ENCODE measurements at regions not wholly inside any gene's neighbourhood (a gene's known extent, or its start where the extent isn't known, plus 50 kb on each side); places are given as distances from the start of the nearest gene placed in this dataset.

DNA sequence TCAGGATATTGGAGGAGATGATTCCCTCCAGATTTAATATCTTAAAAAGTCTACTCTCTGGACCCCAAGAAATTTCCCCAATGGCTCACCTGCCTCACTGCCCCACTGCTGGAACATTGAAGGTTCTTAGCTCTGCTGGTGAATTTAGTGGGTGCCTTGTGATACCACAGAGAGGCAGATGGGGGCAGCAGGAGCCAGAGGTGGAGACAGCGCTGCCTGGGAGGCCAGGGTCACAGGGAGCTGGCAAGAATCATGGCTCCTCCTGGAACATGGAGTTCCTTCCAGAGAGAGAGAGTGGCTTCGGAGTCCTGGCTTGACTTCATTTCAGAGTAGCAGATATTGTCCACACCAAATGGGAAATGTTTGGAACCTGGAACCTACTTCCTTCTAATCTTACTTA, 263.5 kb upstream of the CFAP20DC start:
- no peak for DNase-seq (ENCODE audit: low read depth in 4 of 4, low spot score in 3 of 4)

DNA sequence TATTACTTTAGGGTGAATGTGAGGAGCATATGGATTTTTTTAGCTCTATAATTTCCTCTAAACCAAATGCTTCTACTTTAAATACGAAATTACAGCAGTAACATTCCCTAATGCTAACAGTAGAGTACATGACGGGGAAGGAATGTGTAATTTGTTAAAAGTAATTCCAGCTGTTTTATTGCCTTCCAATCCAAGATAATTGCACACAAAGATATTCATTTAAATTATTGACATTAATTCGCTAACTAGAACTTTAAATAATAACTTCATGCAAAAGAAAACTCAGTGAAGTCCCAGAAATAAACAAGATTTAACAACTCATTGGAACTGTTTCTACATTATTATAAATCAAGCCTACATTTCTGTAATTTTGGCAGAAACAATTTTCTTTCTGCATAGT, 261.4 kb upstream of the CFAP20DC start:
- DNase-seq (ENCODE audit: low read depth in 4 of 4, low spot score in 3 of 4), result no peak

DNA sequence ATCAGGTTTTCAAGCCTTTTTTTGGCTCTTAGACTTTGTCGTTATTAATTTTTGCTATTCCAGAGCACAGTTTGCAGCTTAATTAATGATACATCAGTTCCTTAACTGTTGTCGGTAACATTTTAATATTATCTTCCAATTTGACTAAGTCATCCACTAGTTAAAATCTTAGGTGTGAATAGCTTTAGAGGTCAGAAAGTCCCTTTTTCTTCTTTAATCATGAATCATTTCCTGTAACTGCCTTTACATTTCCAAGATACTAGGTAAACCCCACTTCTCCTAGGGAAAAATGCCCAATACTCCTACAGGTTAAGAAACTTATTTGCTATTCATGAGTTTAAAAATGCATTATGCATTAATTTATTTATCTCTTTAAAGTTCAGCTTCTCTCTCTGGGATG, 260.9 kb upstream of the CFAP20DC start:
- no peak for DNase-seq (ENCODE audit: low read depth in 4 of 4, low spot score in 3 of 4)

DNA sequence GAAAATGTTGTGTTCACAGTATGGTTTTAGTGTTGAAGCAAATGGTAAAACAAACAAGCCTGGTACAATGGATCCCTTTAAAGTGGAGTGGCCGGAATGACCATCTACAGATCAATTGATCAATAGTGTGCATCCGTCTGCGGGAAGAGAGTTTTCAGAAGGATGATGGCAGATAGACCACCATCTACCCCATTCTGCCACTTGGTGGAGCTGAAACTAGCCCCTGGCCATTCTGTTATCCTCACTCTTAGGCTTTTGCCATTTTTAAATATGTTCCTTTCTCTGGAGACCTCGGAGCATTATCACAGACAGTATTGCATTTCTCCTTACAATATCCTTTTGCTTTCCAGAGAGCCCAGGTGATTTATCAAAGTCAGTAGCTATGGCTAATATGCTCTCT, 258.9 kb upstream of the CFAP20DC start:
- DNase-seq (ENCODE audit: low read depth in 4 of 4, low spot score in 3 of 4), result no peak

DNA sequence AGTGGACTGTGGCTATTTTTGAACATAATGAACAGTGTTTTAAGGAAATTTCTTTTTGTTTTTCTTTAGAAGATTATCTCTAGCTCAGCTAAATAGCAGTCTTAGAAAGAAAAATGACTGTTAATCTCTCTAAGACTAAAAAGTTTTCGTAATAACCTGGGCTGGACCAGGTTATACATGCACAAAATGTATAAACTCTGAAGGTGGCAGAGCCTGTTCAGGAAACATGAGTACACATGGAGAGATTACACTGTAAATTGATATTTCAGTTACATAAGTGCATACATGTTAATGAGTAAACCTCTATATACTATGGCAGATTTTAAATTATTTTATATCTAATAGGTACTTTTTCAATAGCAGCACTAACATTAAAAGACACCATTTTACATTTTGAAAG, 258.2 kb upstream of the CFAP20DC start:
- DNase-seq (ENCODE audit: low read depth in 4 of 4, low spot score in 3 of 4), result no peak

DNA sequence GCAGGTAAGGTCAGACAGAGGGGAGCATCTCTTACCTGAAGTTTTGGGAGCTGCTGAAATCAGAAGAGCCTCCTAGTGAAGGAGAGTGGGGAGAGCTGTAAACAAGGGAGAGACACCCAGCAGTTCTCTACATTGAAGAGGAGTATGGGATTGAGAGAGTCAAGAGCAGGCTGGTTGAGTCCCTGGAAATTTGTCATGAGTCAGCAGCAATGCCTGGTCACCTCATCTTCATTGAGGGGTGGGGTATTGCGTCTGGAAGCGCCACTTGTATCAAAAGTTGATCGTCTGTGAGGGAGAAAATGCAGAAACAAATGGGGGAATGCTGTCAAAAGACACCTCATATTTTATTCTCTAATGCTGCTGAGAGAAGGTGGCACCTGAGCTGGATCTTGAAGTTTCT, 256.6 kb upstream of the CFAP20DC start:
- no peak for DNase-seq (ENCODE audit: low read depth in 4 of 4, low spot score in 3 of 4)

DNA sequence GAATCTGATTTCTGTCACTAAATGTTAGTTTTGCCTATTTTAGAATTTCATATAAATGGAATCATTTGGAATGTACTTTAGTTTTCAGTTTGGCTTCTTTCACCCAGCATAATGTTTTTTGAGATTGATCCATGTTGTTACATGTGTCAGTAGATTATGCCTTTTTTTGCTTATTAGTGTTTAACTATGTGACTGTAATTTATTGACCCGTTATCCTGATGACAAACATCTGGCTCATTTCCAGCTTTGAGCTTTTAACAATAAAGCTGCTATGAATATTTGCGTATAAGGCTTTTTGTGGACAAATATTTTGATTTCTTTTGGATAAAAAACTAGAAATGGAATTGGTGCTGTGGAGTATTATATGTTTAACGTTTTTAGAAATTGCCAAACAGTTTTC, 254.5 kb upstream of the CFAP20DC start:
- no peak for DNase-seq (ENCODE audit: low read depth in 4 of 4, low spot score in 3 of 4)

DNA sequence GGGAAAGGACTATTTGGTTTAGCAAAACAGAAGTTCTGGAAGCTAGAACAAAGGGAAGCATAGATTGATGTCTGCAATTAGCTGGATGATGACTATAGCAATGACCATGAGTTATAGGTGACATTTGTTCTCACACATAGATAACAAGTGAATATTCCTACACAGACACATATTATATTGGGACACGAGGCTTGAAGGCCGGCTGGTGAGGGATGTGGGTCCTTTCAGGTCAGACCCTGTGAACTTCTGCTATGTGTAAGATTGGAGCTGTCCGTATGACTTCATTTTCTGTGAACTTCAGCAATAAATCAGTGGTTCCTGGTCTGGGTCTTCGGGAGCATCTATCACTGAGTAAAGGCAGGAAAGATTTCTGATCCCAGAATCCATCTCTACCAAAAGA, 253.6 kb upstream of the CFAP20DC start:
- no peak for DNase-seq (ENCODE audit: low read depth in 4 of 4, low spot score in 3 of 4)

DNA sequence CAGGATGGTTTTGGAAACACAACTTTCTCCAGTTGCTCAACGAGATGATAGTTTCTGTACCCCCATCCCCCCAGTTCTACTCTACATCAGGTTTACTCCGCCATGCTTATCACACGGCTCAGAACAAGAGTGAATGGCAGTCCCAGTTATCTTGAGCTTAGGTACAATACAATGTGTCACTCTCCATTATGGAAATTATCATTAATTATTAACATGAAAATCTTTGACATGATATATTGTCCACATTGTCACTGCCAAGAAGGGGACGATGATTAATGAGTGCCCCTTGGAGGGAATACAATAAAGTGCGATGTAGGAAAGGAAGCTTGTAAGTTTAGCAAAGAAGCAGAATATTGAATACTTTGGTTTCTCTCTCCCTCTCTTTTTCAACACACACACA, 252.6 kb upstream of the CFAP20DC start:
- no peak for DNase-seq (ENCODE audit: low read depth in 4 of 4, low spot score in 3 of 4)

DNA sequence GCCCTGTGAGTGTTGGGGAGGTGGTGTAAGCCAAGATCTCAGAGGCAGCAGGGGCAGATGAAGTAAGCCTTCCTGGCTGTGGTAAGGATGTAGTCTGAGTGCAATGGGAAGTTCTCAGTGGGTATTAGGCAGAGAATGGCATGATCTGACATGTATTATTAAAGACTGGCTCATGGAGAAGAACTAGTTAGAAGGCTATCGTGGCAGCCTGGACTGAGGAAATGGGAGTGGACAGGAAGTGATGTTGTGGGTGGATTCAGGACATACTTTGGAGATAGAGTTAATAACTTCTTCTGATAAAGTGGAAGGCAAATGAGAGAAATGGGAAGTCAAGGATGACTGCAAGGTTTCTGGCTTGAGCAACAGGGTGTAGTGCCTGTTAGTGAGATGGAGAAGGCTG, 250.9 kb upstream of the CFAP20DC start:
- DNase-seq (ENCODE audit: low read depth in 4 of 4, low spot score in 3 of 4), result no peak

DNA sequence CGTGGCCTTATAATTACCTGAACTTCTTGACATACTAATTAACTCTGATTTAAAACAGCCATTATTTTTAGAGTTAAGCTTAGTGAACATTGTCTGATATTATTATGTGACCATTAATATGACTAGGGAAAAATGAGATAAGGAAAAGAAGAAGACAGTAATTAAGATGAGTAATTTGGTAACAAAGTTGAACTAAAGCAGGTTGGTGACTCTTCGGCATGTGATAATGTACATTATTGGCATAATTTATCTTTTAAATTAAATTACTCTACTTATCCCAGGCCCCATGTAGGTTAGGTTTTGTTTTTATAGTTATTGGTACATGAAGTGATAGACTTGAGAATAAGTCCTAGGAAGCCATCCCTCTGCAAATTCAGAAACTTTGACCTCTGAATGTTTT, 249.7 kb upstream of the CFAP20DC start:
- no peak for DNase-seq (ENCODE audit: low read depth in 4 of 4, low spot score in 3 of 4)

DNA sequence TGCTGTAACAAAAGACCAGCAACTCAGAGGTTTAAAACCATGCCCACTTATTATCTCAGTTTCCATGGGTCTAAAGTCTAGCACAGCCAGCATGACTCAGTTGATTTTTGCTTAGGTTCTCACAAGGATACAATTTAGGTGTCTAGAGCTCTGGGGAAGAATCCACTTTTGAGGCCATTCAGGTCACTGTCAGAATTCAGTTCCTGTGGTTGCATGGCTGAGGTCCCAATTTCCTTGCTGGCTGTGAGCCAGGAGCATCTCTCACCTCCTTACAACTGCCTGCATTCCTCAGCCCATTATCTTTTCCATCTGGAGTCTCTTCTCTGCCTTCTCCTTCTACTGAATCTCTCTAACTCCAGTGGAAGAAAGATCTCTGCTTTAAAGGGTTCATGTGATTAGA, 240.5 kb upstream of the CFAP20DC start:
- DNase-seq (ENCODE audit: low read depth in 4 of 4, low spot score in 3 of 4), result no peak

DNA sequence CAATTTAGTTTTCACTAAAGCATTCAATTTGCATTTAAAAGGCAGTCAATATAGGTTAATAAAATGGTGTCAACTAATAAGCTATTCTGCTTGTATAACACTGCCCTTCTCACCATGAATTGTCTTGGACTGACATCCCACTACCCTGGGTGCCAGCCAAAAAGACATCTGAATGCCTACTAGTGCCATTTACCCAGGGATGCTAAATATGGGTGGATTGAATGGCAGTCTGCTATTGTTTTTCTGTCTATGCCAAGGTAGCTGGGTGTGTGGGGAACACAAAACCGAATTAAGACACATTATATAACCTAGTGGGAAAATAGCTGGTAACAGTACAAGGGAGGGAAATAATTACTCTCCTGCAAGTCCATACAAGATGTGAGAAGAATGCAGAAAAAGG, 240.0 kb upstream of the CFAP20DC start:
- DNase-seq (ENCODE audit: low read depth in 4 of 4, low spot score in 3 of 4), result no peak

DNA sequence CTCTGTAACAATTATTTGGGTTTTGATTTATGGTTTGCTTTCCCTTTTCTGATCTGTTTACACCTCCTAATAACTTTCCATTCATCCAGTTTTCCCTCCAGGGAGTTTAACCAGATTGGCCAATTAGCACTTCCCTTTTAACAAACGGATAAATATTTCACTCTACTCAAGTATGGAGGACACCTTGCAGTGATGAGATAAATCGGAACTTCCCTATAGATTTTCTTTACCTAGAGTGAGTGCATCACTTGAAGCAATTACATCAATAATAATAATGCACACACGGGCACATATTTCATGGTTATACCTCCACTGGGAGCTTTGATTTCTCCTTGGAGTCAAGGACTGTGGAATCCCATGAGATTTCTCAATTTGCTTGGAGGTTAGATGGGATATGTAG, 239.1 kb upstream of the CFAP20DC start:
- no peak for DNase-seq (ENCODE audit: low read depth in 4 of 4, low spot score in 3 of 4)

DNA sequence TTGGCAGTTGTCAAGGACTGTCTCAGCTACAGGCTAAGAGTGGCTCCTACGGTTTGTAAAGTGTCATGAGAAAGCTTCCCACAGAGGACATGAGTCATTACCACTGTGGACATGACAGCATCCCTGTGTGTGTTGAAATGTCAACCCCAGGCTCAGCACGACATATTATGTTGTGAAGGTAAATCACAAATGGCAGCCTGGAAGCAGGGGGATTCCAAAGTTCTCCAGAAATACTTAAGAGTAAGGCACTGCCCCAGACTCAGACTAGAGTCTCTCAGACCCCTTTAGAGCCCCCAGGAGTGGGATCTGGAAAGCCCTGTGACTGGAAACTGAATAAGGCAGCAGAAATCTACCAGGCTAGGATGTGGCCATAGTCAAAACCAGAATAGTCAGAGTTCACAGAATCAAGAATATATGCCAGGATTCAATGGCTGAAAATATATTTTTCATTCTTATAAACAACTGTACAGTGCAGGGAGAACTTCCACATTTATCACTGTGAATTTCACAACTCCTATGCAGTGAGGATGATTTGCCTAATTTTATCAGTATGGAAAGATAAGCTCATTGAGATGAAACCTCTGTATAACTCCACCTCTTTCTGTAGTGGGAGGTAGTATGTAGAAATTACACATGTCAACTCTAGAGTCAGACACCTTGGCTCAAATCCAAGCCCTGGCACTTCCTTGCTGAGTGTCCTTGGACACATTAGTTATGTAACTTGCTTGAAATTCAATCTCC, 237.1 kb upstream of the CFAP20DC start:
- DNase-seq (ENCODE audit: low read depth in 4 of 4, low spot score in 3 of 4), result no peak

DNA sequence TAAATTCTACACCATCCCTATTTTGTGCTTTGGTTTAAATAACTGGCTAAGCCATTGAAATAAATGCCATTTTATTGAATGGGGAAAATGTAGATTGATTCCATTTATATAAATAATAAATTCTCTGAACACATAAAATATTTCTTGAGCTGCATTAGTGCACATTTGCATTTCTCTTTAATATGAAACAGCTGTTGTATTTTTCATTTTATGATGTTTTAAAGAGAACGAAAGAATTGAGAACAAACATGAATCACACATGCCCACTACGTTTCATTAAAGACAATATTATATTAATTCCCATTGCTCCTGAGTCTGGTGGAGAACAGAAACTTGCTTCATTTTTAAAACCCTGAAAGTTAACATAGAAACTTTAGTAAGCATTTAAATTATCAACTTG, 235.7 kb upstream of the CFAP20DC start:
- DNase-seq (ENCODE audit: low read depth in 4 of 4, low spot score in 3 of 4), result no peak

DNA sequence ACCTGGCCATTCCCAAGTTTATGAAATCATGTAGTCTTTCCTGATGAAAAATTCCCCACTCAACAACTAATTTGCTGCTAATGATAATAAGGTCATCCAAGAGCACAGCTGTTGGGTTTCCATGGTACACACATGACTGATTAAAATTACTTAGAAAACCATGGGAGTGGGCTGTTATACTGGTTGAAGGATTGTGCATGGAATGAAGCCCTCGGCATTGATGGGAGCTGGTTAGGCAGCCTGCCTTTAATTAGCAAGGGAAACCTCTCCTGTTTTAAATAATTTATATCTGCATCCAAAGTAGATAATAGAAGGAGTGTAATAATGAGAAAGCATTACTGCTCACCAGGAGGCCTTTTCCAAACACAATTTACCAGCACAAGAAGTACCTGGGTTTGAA, 235.1 kb upstream of the CFAP20DC start:
- DNase-seq (ENCODE audit: low read depth in 4 of 4, low spot score in 3 of 4), result no peak

DNA sequence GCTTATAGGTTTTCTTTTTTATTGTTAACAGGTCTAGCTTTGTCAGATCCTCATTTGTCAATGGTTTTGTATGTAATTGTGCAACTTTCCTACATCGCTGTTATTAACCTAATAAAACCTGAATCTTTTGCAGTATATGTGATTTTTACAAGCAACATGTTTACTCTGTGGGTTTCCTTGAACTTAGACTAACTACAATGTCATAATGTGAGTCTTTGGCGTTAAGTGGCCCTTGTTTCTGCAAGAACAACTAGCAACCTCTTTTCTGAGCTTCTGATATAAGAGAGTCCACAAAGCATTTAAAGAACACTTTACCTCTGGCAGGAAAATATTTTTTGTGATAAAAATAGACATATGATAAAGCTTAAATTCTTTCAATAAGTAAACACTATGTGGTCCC, 230.3 kb upstream of the CFAP20DC start:
- DNase-seq (ENCODE audit: low read depth in 4 of 4, low spot score in 3 of 4), result no peak

DNA sequence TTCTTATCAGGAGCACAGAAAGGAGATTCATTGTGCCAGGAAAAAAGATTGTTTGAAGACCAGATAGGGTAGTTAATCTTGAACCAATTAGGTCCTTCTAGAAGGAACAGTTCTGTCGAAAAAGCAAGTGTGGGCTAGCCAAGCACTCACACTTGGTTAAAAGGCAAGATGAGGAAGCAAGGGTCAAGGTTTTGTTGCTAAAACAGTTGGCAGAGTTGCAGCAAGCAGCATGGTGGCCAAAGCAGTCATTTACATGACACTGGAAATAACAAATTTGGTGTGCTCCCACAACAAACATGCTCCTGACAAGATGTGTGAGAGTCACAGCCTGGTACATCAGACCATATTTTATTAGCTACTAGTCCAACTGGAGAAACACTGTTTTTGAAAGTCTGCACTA, 228.0 kb upstream of the CFAP20DC start:
- no peak for DNase-seq (ENCODE audit: low read depth in 4 of 4, low spot score in 3 of 4)

DNA sequence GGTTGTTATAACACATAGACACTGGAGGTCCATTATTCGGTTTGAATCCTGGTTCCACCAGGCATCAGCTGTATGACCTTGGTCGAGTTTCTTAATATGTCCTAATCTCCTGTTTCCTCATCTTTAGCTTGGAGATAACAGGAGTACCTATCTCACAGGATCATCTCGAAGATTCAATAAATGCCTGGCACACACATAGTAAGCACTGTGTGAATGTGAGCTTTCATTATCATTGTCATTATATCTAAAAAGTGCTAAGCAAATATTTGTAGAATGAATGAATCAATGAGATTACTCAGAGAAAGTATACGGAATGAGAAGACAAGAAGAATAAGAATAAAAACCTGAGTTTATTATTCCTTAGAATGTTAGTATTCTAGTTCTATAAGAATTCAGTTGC, 227.4 kb upstream of the CFAP20DC start:
- no peak for DNase-seq (ENCODE audit: low read depth in 4 of 4, low spot score in 3 of 4)

DNA sequence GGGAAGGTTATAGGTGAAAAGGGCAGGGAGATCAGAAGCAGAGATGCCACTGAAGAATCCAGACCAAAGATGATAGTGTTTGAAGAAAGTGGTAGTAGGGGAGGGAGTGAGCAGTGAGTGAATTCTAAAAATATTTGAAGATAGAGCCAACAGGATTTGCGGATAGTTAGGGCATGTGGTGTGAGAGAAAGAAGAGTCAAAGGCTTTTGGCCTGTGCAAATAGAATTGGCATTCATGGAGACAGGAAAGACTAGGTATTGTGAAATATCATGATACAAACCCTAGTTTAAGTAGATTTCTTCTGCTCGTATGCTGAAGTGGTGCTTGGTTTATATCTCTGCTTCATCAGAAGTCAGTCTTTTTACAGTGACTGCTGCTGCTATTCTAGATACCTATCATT, 224.2 kb upstream of the CFAP20DC start:
- no peak for DNase-seq (ENCODE audit: low read depth in 4 of 4, low spot score in 3 of 4)

DNA sequence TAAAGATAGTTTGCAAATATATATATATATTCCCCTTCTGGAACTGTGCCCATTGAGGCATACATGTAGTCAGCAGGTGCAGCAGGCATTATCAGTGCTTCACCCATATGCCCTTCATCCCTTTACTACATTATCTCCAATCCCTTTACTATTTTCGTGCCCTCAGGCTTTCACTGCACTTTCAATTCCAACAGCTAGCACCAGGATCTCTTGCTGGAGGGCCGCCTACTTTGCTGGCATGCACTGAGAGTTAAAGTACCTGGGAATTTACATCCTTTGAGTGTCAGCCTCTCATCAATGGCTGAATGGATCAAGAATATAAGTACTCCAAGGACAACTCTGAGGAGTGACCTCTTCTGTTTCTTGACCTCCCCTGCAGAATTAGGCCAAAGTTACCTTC, 222.1 kb upstream of the CFAP20DC start:
- DNase-seq (ENCODE audit: low read depth in 4 of 4, low spot score in 3 of 4), result no peak

DNA sequence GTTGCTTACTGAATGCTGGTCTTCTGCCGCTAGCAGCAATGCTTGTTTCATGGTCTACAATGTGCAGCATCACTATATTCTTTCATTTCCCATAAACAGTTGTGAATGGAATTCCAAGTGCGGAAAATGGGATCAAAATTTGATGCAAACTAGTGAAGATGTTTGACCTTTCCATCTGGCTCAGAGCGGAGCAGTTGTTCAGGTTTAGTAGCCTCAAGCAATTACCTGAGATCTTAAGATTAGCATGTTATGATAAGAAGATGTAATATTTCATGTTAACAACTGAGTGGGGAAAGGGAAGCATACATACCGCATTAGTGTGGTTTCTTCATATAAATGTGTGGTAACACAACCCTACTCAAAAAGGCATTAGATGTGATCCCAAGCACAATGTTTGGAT, 221.1 kb upstream of the CFAP20DC start:
- DNase-seq (ENCODE audit: low read depth in 4 of 4, low spot score in 3 of 4), result no peak

All from left renal pelvis (tissue), 4 donors.